GM12892 (cell line): ENCODE measurements at regions not wholly inside any gene's neighbourhood (a gene's known extent, or its start where the extent isn't known, plus 50 kb on each side); places are given as distances from the start of the nearest gene placed in this dataset.

ENCODE experiments used
- POLR2A ChIP-seq: IDR thresholded peaks from 2 replicates; pipeline ENCODE4 v1.6.1; 2011; ENCODE audit warnings: low read depth, low read length, control low read depth
- POLR2AphosphoS5 ChIP-seq: IDR thresholded peaks from 2 replicates; pipeline ENCODE4 v1.6.1; 2011; ENCODE audit warnings: low read depth, low read length, control low read depth

DNA sequence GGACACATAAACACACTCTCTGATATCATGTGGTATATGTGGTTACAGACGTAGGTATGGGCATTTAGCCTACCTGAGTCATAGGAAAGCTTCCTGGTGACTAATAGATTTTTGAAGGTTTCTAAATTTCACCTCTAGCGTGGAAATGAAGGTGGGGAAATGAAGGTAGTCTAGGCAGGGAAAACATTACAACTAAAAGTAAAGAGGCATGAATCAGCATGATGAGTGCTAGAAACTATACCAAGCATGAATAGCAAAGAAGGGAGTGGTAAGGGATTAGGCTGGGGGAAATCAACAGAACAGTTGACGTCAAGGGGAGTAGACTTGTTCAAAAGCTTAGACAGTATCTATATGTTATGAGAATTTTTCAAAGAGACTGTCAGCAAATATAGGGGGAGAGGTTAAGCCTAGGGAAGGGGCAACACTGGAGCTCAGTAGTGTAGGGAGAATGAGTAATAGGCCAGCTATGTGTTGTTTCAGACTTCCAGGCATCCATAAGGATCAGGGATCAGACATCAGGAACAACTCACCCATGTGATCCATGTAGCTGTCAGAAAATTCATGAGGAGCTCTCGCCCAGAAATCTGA lies 279.3 kb upstream of the DIPK2B start:
- TF ChIP-seq POLR2AphosphoS5 (no peak), POLR2A (no peak)
